Neural cell (in vitro differentiated cells): ENCODE measurements at regions not wholly inside any gene's neighbourhood (a gene's known extent, or its start where the extent isn't known, plus 50 kb on each side); places are given as distances from the start of the nearest gene placed in this dataset.

Source experiments
- H2AFZ ChIP-seq: fragments of 200-600, 300-800 bp; sonication (generic), shearing (Covaris generic); 2 replicates; pipeline ENCODE4 v1.6.0; 2014; ENCODE audit warnings: low read depth, mild to moderate bottlenecking, antibody characterized with exemption, low read length, moderate library complexity
- H3F3A ChIP-seq: fragments of 200-600 bp; shearing (Covaris generic); 2 replicates; pipeline ENCODE4 v1.6.1; 2016; ENCODE audit warnings: mild to moderate bottlenecking, moderate library complexity, mixed read lengths, antibody characterized with exemption, low read length; ENCODE audit not compliant: insufficient read depth, poor library complexity, severe bottlenecking
- H3K27ac ChIP-seq: fragments of 200-600, 300-800 bp; sonication (generic), shearing (Covaris generic); 2 replicates; pipeline ENCODE4 v1.5.1; 2014; ENCODE audit warnings: mild to moderate bottlenecking, low read length, moderate library complexity
- H3K27me3 ChIP-seq: fragments of 300-800, 200-600 bp; sonication (generic), shearing (Covaris generic); 2 replicates; pipeline ENCODE4 v1.6.0; 2014; ENCODE audit warnings: mild to moderate bottlenecking, low read depth, low read length, moderate library complexity; ENCODE audit not compliant: insufficient read depth
- H3K36me3 ChIP-seq: fragments of 300-800, 200-600 bp; sonication (generic), shearing (Covaris generic); 2 replicates; pipeline ENCODE4 v1.5.1; 2014; ENCODE audit warnings: mild to moderate bottlenecking, antibody characterized with exemption, low read length, moderate library complexity; ENCODE audit not compliant: insufficient read depth
- H3K4me2 ChIP-seq: fragments of 300-800, 200-600 bp; sonication (generic), shearing (Covaris generic); 2 replicates; pipeline ENCODE4 v1.6.0; 2014; ENCODE audit warnings: mild to moderate bottlenecking, low read length
- H3K4me3 ChIP-seq: fragments of 300-800, 200-600 bp; sonication (generic), shearing (Covaris generic); 2 replicates; pipeline ENCODE4 v1.5.1; 2014; ENCODE audit warnings: mild to moderate bottlenecking, low read length, moderate library complexity
- H3K79me2 ChIP-seq: fragments of 200-600 bp; shearing (Covaris generic); replicated peaks from 2 replicates; pipeline ENCODE4 v1.6.0; 2014; ENCODE audit warnings: mild to moderate bottlenecking, low read length, moderate library complexity; ENCODE audit not compliant: insufficient read depth
- H3K9ac ChIP-seq: fragments of 300-800, 200-600 bp; sonication (generic), shearing (Covaris generic); 2 replicates; pipeline ENCODE4 v1.6.1; 2016; ENCODE audit warnings: mild to moderate bottlenecking, low read length, mixed read lengths
- H3K9me2 ChIP-seq: fragments of 200-600 bp; shearing (Covaris generic); 2 replicates; pipeline ENCODE4 v1.6.1; 2016; ENCODE audit warnings: mild to moderate bottlenecking, low read length, mixed read lengths; ENCODE audit not compliant: insufficient read depth
- H3K9me3 ChIP-seq: fragments of 200-600, 300-800 bp; sonication (generic), shearing (Covaris generic); 2 replicates; pipeline ENCODE4 v1.6.1; 2016; ENCODE audit warnings: mild to moderate bottlenecking, mixed run types, low read length, moderate library complexity, mixed read lengths
- H4K20me1 ChIP-seq: fragments of 200-600 bp; shearing (Covaris generic); 2 replicates; pipeline ENCODE4 v1.6.1; 2016; ENCODE audit warnings: mild to moderate bottlenecking, mixed run types; ENCODE audit not compliant: insufficient read depth
- CTCF ChIP-seq: fragments of 450-650 bp; IDR thresholded peaks from 2 replicates; pipeline ENCODE4 v1.5.1; 2014; ENCODE audit warnings: antibody characterized with exemption, mild to moderate bottlenecking, moderate library complexity; ENCODE audit not compliant: poor library complexity, severe bottlenecking
- EP300 ChIP-seq: fragments of 450-650 bp; conservative IDR thresholded peaks from 2 replicates; pipeline ENCODE4 v1.6.1; 2014; ENCODE audit warnings: antibody characterized with exemption, mild to moderate bottlenecking, moderate library complexity; ENCODE audit not compliant: poor library complexity, severe bottlenecking
- EZH2 ChIP-seq: fragments of 200-600, 300-800 bp; shearing (Covaris generic), sonication (generic); IDR thresholded peaks from 2 replicates; pipeline ENCODE4 v1.6.1; 2014; ENCODE audit warnings: antibody characterized with exemption, low read length, borderline replicate concordance, mild to moderate bottlenecking; ENCODE audit not compliant: insufficient read depth, poor library complexity, severe bottlenecking
- MXI1 ChIP-seq: fragments of 450-650 bp; conservative IDR thresholded peaks from 2 replicates; pipeline ENCODE4 v1.6.1; 2014; ENCODE audit warnings: antibody characterized with exemption, mild to moderate bottlenecking; ENCODE audit not compliant: poor library complexity, severe bottlenecking
- POLR2AphosphoS5 ChIP-seq: IDR thresholded peaks from 2 replicates; pipeline ENCODE4 v1.6.1; 2012
- RAD21 ChIP-seq: fragments of 450-650 bp; conservative IDR thresholded peaks from 2 replicates; pipeline ENCODE4 v1.6.1; 2014; ENCODE audit warnings: antibody characterized with exemption, mild to moderate bottlenecking, moderate library complexity
- REST ChIP-seq: IDR thresholded peaks from 2 replicates; pipeline ENCODE4 v1.6.1; 2012; ENCODE audit warnings: borderline replicate concordance
- SMC3 ChIP-seq: fragments of 450-650 bp; conservative IDR thresholded peaks from 2 replicates; pipeline ENCODE4 v1.6.1; 2014; ENCODE audit warnings: antibody characterized with exemption, mild to moderate bottlenecking, moderate library complexity; ENCODE audit not compliant: poor library complexity
- TAF1 ChIP-seq: IDR thresholded peaks from 2 replicates; pipeline ENCODE4 v1.6.1; 2012; ENCODE audit warnings: low read depth

GRCh38 chr3:182465301-182466185 is 327.8 kb upstream of the ATP11B start:
- no peak overlapping the region for H3K4me2 ChIP-seq

More at GRCh38 chr3:182465301-182466185, 327.8 kb upstream of the ATP11B start:
- Histone ChIP-seq H3K36me3 (no peaks in the 10 kb centered on the region), H3K27me3 (no peaks in the 10 kb centered on the region), H3K9me2 (no peaks in the 10 kb centered on the region), H3K9me3 (peaks cover 3% of the 10 kb centered on the region), H3K27ac (no peak overlapping the region), H2AFZ (no peak overlapping the region), H4K20me1 (no peaks in the 10 kb centered on the region), H3K4me3 (no peak overlapping the region), H3F3A (no peaks in the 10 kb centered on the region), H3K79me2 (no peaks in the 10 kb centered on the region), H3K9ac (no peak overlapping the region)
- TF ChIP-seq TAF1, result no peak
- TF ChIP-seq POLR2AphosphoS5, result no peak
- no peak for TF ChIP-seq EZH2
- no peak for TF ChIP-seq REST
- TF ChIP-seq CTCF, result no peak
- TF ChIP-seq MXI1, result no peak
- TF ChIP-seq SMC3, result no peak
- TF ChIP-seq EP300, result no peak
- no peak for TF ChIP-seq RAD21
